Adrenal gland (tissue), 9 donors: ENCODE measurements at regions not wholly inside any gene's neighbourhood (a gene's known extent, or its start where the extent isn't known, plus 50 kb on each side); places are given as distances from the start of the nearest gene placed in this dataset.
A peak's percentile ranks its signal among the peaks of the same experiment; 100 is the strongest.

Experiments
- DNase-seq, 7 donors: peaks; one replicate each; pipeline ENCODE4 v3.0.0-alpha.2; 2019 to 2020
- H3K27ac ChIP-seq, 5 donors: fragments of 200-600 bp; sonication (generic) in 4 of 5; 1 replicate in 3 of 5; 2 replicates in 2 of 5; pipeline versions ENCODE4 v1.5.1 to v1.8.0; 2016 to 2020; ENCODE audit warnings: mild to moderate bottlenecking in 1 of 5
- H3K27me3 ChIP-seq: fragments of 200-600 bp; 2 replicates; pipeline ENCODE4 v1.8.0; 2021
- H3K36me3 ChIP-seq, 2 donors: fragments of 200-600 bp; replicated peaks in 1 of 2; 1 replicate in 1 of 2; 2 replicates in 1 of 2; pipeline versions ENCODE4 v1.5.1 to v1.8.0; 2018 to 2022
- H3K4me1 ChIP-seq, 2 donors: fragments of 200-600 bp; replicated peaks in 1 of 2; 1 replicate in 1 of 2; 2 replicates in 1 of 2; pipeline versions ENCODE4 v1.5.1 to v1.8.0; 2018 to 2021
- H3K4me3 ChIP-seq, 4 donors: fragments of 200-600 bp; sonication (generic) in 3 of 4; one replicate each; pipeline ENCODE4 v1.5.1; 2016 to 2018
- H3K9me3 ChIP-seq, 3 donors: fragments of 200-600 bp; sonication (generic) in 1 of 3; replicated peaks in 1 of 3; 1 replicate in 2 of 3; 2 replicates in 1 of 3; pipeline versions ENCODE4 v1.5.1 to v1.8.0; 2016 to 2021
- POLR2A ChIP-seq, 2 donors: fragments of 450-650 bp; IDR thresholded peaks; one replicate each; pipeline ENCODE4 v1.6.1; 2017; ENCODE audit warnings: antibody characterized with exemption in 2 of 2, mild to moderate bottlenecking in 2 of 2, moderate library complexity in 1 of 2
- WGBS, 4 donors: extraction: QIAGEN DNeasy Blood & Tissue Kit in 2 of 4; methylation state at CpG; one replicate each; pipeline versions ENCODE4 v1.1.5 to v1.1.7; 2013 to 2017; 5-methylcytosine and 5-hydroxymethylcytosine counted together
- intact Hi-C, 2 donors: fragments of 100-400 bp; cut with DNase I; formaldehyde crosslinking; loops; one replicate each; pipeline versions ENCODE4 v1.14.1 to v1.15.0; 2022 to 2023
- TF ChIP-seq, protein P1 (sequence below), 6 experiments: fragments of 450-650 bp in 4 of 6; fragments of 200-600 bp in 2 of 6; sonication (generic) in 1 of 6; IDR thresholded peaks; 1 replicate in 5 of 6; 2 replicates in 1 of 6; pipeline versions ENCODE4 v1.5.1 to v1.8.0; 2016 to 2021; ENCODE audit warnings: antibody characterized with exemption in 6 of 6, mild to moderate bottlenecking in 2 of 6, moderate library complexity in 1 of 6
- donor health status: healthy with polysubstance abuse.
- donor health status: Bipolar disorder and iron deficiency.
- donor health status: DM: yes; HTN: yes; CAD: no.
- donor health status: DM: no; HTN: no; CAD: no.
- donor health status: DM: no; HTN: no; CAD: no.

DNA sequence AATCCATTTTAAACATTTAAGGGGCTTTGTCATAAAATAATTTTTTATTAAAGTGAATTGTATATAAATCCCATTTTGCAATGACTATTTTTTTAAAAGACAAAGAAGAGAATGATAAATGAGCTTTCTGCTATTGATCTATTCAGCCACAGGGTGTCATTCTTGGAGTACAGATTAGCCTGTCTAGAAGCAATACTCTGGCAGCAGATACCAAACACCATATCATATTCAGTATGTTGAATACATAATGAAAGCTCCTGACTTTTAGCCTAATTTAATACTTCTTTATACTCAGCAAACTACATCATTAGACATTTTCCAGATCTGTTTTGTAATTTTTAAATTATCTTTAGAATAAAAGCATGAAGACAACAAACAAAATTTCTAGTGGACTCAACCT lies 496.3 kb downstream of the PDGFC start:
- intact Hi-C loops = loop anchor here in 1 of 2 donors (5.0 kb wide), 1 partner anchor 577 kb away; no protein-coding TSS in a partner anchor
- no peaks in the 10 kb centered on the region for H3K9me3 ChIP-seq
- H3K4me3 ChIP-seq = no peak overlapping the region
- no peak for TF ChIP-seq POLR2A (IDR thresholded peaks at IDR 0.05)
- TF ChIP-seq, protein P1, sequence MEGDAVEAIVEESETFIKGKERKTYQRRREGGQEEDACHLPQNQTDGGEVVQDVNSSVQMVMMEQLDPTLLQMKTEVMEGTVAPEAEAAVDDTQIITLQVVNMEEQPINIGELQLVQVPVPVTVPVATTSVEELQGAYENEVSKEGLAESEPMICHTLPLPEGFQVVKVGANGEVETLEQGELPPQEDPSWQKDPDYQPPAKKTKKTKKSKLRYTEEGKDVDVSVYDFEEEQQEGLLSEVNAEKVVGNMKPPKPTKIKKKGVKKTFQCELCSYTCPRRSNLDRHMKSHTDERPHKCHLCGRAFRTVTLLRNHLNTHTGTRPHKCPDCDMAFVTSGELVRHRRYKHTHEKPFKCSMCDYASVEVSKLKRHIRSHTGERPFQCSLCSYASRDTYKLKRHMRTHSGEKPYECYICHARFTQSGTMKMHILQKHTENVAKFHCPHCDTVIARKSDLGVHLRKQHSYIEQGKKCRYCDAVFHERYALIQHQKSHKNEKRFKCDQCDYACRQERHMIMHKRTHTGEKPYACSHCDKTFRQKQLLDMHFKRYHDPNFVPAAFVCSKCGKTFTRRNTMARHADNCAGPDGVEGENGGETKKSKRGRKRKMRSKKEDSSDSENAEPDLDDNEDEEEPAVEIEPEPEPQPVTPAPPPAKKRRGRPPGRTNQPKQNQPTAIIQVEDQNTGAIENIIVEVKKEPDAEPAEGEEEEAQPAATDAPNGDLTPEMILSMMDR (IDR thresholded peaks at IDR 0.05) = peak; percentile 13 to 68 (median 54)
- H3K36me3 ChIP-seq = no peaks in the 10 kb centered on the region
- peak in 1 of 7 donors; percentile 2 for DNase-seq
- H3K27me3 ChIP-seq = no peaks in the 10 kb centered on the region
- H3K27ac ChIP-seq = no peak overlapping the region
- H3K4me1 ChIP-seq = no peaks in the 10 kb centered on the region

DNA sequence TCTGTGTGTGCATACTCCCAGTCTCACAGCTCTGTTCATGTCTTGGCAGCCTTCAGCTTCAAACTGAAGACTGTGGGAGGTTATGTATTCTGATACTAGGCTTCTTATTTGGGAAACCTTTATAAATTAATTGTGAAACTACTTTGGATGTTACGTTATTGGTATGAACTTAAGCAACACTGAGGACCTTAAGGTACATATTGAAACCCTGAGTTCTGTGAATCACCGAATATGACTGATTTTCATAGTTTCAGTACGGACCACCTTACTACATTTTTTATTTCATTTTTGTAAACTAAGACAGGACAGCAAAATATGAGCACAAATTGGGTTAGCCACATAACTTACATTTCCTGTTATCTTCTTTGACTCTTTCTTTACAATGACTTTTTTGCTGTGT lies 498.4 kb downstream of the PDGFC start:
- intact Hi-C loops = no loop called here
- H3K4me3 ChIP-seq = no peak overlapping the region
- TF ChIP-seq POLR2A (IDR thresholded peaks at IDR 0.05) = no peak
- TF ChIP-seq, protein P1 (IDR thresholded peaks at IDR 0.05) = no peak
- H3K36me3 ChIP-seq = no peaks in the 10 kb centered on the region
- DNase-seq = no peak
- H3K4me1 ChIP-seq = no peaks in the 10 kb centered on the region
- 71 to 83% (median 82%) methylated on average over 3 of the region's 3 CpGs for WGBS, 4 donors
- no peaks in the 10 kb centered on the region for H3K27me3 ChIP-seq
- no peak overlapping the region for H3K27ac ChIP-seq
- H3K9me3 ChIP-seq = no peaks in the 10 kb centered on the region

DNA sequence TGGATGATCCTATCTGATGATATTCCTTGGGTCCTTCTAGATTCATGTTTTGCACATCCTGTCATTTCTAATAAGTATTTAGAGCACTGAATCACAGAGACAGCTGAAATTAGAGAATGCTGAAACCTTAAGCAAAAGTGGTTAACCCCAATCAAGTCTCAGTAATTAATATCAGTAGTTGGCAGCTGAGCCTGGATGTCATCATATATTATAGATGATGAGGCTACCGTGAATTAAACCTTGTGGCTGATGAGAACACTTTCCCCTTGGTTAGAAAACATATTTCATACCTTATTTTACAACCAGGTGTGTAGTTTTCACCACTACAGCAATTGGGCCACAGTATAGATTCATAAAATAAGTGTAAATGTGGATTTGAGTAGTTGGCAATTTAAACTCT lies 499.0 kb downstream of the PDGFC start:
- no peak for DNase-seq
- intact Hi-C loops = no loop called here
- WGBS, 4 donors = 46 to 54% (median 53%) methylated on average over 1 of the region's 1 CpG
- Histone ChIP-seq H3K4me3 (no peak overlapping the region), H3K4me1 (no peaks in the 10 kb centered on the region), H3K27ac (no peak overlapping the region), H3K36me3 (no peaks in the 10 kb centered on the region), H3K9me3 (no peaks in the 10 kb centered on the region), H3K27me3 (no peaks in the 10 kb centered on the region)
- no peak for TF ChIP-seq POLR2A (IDR thresholded peaks at IDR 0.05)
- TF ChIP-seq, protein P1 (IDR thresholded peaks at IDR 0.05) = no peak

DNA sequence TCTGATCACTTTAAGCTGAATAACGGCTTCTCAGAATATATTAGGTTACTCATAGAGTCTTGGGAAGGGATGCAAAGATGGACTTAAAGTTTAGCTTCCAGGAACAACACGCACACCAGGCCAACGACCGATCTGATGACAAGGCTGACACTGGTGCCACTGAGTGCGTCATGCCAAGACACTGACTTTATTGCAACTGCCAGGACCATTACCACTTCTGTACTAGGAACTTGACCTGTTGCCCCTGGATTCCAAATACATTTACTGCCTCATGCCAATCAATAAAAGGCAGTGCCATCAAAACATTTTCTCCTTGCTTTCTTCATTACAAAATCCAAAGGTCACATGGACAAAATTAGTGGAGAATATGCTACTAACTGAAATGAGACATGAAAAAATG lies 505.9 kb upstream of the CTSO start:
- no peaks in the 10 kb centered on the region for H3K4me1 ChIP-seq
- WGBS, 4 donors = 68 to 89% (median 82%) methylated on average over 4 to 5 of the region's 5 CpGs
- intact Hi-C loops = no loop called here

DNA sequence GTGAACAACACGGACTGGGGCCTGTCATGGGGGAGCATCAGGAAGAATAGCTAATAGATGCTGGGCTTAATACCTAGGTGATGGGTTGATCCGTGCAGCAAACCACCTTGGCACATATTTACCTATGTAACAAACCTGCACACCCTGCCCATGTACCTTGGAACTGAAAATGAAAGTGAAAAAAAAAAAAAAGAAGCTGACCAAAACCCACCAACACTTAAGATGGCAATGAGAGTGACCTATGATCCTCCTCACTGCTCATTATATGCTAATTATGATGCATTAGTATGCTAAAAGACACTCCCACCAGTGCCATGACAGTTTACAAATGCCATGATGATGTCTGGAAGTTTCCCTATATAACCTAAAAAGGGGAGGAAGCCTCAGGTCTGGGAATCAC lies 503.2 kb upstream of the CTSO start:
- intact Hi-C loops = no loop called here
- H3K9me3 ChIP-seq = no peaks in the 10 kb centered on the region
- H3K4me1 ChIP-seq = no peaks in the 10 kb centered on the region
- WGBS, 4 donors = 73 to 85% (median 85%) methylated on average over 2 of the region's 2 CpGs
- DNase-seq = no peak
- H3K27ac ChIP-seq = no peak overlapping the region
- H3K4me3 ChIP-seq = no peak overlapping the region
- TF ChIP-seq POLR2A (IDR thresholded peaks at IDR 0.05) = no peak
- TF ChIP-seq, protein P1 (IDR thresholded peaks at IDR 0.05) = no peak
- H3K36me3 ChIP-seq = no peaks in the 10 kb centered on the region
- no peaks in the 10 kb centered on the region for H3K27me3 ChIP-seq

More for the DNA sequence above, 505.9 kb upstream of the CTSO start:
- no peak overlapping the region for H3K27ac ChIP-seq
- no peaks in the 10 kb centered on the region for H3K36me3 ChIP-seq
- DNase-seq = no peak
- H3K9me3 ChIP-seq = no peaks in the 10 kb centered on the region
- TF ChIP-seq POLR2A (IDR thresholded peaks at IDR 0.05) = no peak
- H3K4me3 ChIP-seq = no peak overlapping the region
- H3K27me3 ChIP-seq = no peaks in the 10 kb centered on the region
